ENCODE measurements at regions not wholly inside any gene's neighbourhood (a gene's known extent, or its start where the extent isn't known, plus 50 kb on each side); places are given as distances from the start of the nearest gene placed in this dataset.

GRCh38 chr7:9082203-9082602, 648.8 kb downstream of the NXPH1 start:
- Histone ChIP-seq H3K4me2 (ENCODE audit: low read length) (no peak overlapping the region), H3K4me3 (ENCODE audit: low read length) (no peak overlapping the region), H2AFZ (ENCODE audit: low read depth, low read length) (no peak overlapping the region), H3F3A (ENCODE audit: insufficient read depth, low read length, poor library complexity, severe bottlenecking) (no peaks in the 10 kb centered on the region), H3K9me2 (ENCODE audit: insufficient read depth, low read length) (no peaks in the 10 kb centered on the region), H3K36me3 (ENCODE audit: insufficient read depth, low read length) (no peaks in the 10 kb centered on the region), H3K9ac (ENCODE audit: low read length) (no peak overlapping the region), H3K27ac (ENCODE audit: low read length) (no peak overlapping the region), H3K27me3 (ENCODE audit: insufficient read depth, low read depth, low read length) (no peaks in the 10 kb centered on the region), H4K20me1 (ENCODE audit: insufficient read depth) (no peaks in the 10 kb centered on the region), H3K9me3 (ENCODE audit: low read length) (no peaks in the 10 kb centered on the region), H3K79me2 (replicated peaks; ENCODE audit: insufficient read depth, low read length) (no peaks in the 10 kb centered on the region)
- TF ChIP-seq RAD21 (conservative IDR thresholded peaks at IDR 0.05) (no peak), MXI1 (conservative IDR thresholded peaks at IDR 0.05; ENCODE audit: poor library complexity, severe bottlenecking) (no peak), REST (IDR thresholded peaks at IDR 0.05; ENCODE audit: borderline replicate concordance) (no peak)

GRCh38 chr7:9083837-9084236, 650.4 kb downstream of the NXPH1 start:
- Histone ChIP-seq H3K79me2 (replicated peaks; ENCODE audit: insufficient read depth, low read length) (no peaks in the 10 kb centered on the region), H3K27ac (ENCODE audit: low read length) (no peak overlapping the region), H3F3A (ENCODE audit: insufficient read depth, low read length, poor library complexity, severe bottlenecking) (no peaks in the 10 kb centered on the region), H3K9ac (ENCODE audit: low read length) (no peak overlapping the region), H3K4me3 (ENCODE audit: low read length) (no peak overlapping the region), H2AFZ (ENCODE audit: low read depth, low read length) (no peak overlapping the region), H3K4me2 (ENCODE audit: low read length) (no peak overlapping the region), H3K27me3 (ENCODE audit: insufficient read depth, low read depth, low read length) (no peaks in the 10 kb centered on the region), H4K20me1 (ENCODE audit: insufficient read depth) (no peaks in the 10 kb centered on the region), H3K36me3 (ENCODE audit: insufficient read depth, low read length) (no peaks in the 10 kb centered on the region), H3K9me3 (ENCODE audit: low read length) (no peaks in the 10 kb centered on the region), H3K9me2 (ENCODE audit: insufficient read depth, low read length) (no peaks in the 10 kb centered on the region)
- no peak for TF ChIP-seq SMC3 (conservative IDR thresholded peaks at IDR 0.05; ENCODE audit: poor library complexity)
- TF ChIP-seq POLR2AphosphoS5 (IDR thresholded peaks at IDR 0.05) = no peak
- TF ChIP-seq MXI1 (conservative IDR thresholded peaks at IDR 0.05; ENCODE audit: poor library complexity, severe bottlenecking) = no peak
- no peak for TF ChIP-seq TAF1 (IDR thresholded peaks at IDR 0.05; ENCODE audit: low read depth)
- TF ChIP-seq REST (IDR thresholded peaks at IDR 0.05; ENCODE audit: borderline replicate concordance) = no peak
- no peak for TF ChIP-seq EP300 (conservative IDR thresholded peaks at IDR 0.05; ENCODE audit: poor library complexity, severe bottlenecking)
- TF ChIP-seq EZH2 (IDR thresholded peaks at IDR 0.05; ENCODE audit: borderline replicate concordance, insufficient read depth, low read length, poor library complexity, severe bottlenecking) = no peak
- TF ChIP-seq CTCF (IDR thresholded peaks at IDR 0.05; ENCODE audit: poor library complexity, severe bottlenecking) = no peak
- no peak for TF ChIP-seq RAD21 (conservative IDR thresholded peaks at IDR 0.05)

All from neural cell (in vitro differentiated cells).